Spleen (tissue), 11 donors: ENCODE measurements at regions not wholly inside any gene's neighbourhood (a gene's known extent, or its start where the extent isn't known, plus 50 kb on each side); places are given as distances from the start of the nearest gene placed in this dataset.

ENCODE experiments used
- DNase-seq: peaks from one replicate; pipeline ENCODE4 v3.0.0-alpha.2; 2020
- H3K27ac ChIP-seq, 8 donors: fragments of 200-600 bp; sonication (generic) in 7 of 8; 1 replicate in 4 of 8; 2 replicates in 4 of 8; pipeline versions ENCODE4 v1.5.0 to v1.8.0; 2016 to 2021; ENCODE audit warnings: inconsistent platforms in 4 of 8, mild to moderate bottlenecking in 4 of 8, moderate library complexity in 1 of 8
- H3K27me3 ChIP-seq, 7 donors: fragments of 200-600 bp; sonication (generic) in 6 of 7; replicated peaks in 1 of 7; 1 replicate in 4 of 7; 2 replicates in 3 of 7; pipeline versions ENCODE4 v1.5.0 to v1.8.0; 2016 to 2021; ENCODE audit warnings: inconsistent platforms in 3 of 7, mild to moderate bottlenecking in 1 of 7
- H3K36me3 ChIP-seq, 6 donors: fragments of 200-600 bp; sonication (generic) in 5 of 6; 1 replicate in 4 of 6; 2 replicates in 2 of 6; pipeline versions ENCODE4 v1.5.0 to v1.8.0; 2016 to 2021; ENCODE audit warnings: inconsistent platforms in 2 of 6
- H3K4me1 ChIP-seq, 6 donors: fragments of 200-600 bp; sonication (generic) in 5 of 6; 1 replicate in 3 of 6; 2 replicates in 3 of 6; pipeline versions ENCODE4 v1.5.0 to v1.8.0; 2016 to 2021; ENCODE audit warnings: inconsistent platforms in 3 of 6
- H3K4me3 ChIP-seq, 8 donors: fragments of 200-600 bp; sonication (generic) in 7 of 8; 1 replicate in 4 of 8; 2 replicates in 4 of 8; pipeline versions ENCODE4 v1.5.0 to v1.8.0; 2016 to 2021; ENCODE audit warnings: inconsistent platforms in 4 of 8, mild to moderate bottlenecking in 4 of 8, moderate library complexity in 2 of 8
- H3K9me3 ChIP-seq, 8 donors: fragments of 200-600 bp; sonication (generic) in 7 of 8; 1 replicate in 4 of 8; 2 replicates in 4 of 8; pipeline versions ENCODE4 v1.5.0 to v1.8.0; 2016 to 2021; ENCODE audit warnings: inconsistent platforms in 4 of 8
- POLR2A ChIP-seq, 3 donors: fragments of 450-650 bp; IDR thresholded peaks; one replicate each; pipeline ENCODE4 v1.5.1; 2017; ENCODE audit warnings: antibody characterized with exemption in 3 of 3, mild to moderate bottlenecking in 1 of 3
- POLR2AphosphoS5 ChIP-seq, 3 donors: sonication (generic); formaldehyde crosslinking; IDR thresholded peaks; one replicate each; pipeline ENCODE4 v1.5.1; 2017; ENCODE audit warnings: antibody characterized with exemption in 3 of 3
- WGBS, 5 donors: extraction: QIAGEN DNeasy Blood & Tissue Kit in 3 of 5; methylation state at CpG; one replicate each; pipeline versions ENCODE4 v1.1.5 to v1.1.7; 2013 to 2018; 5-methylcytosine and 5-hydroxymethylcytosine counted together
- intact Hi-C: fragments of 100-400 bp; cut with DNase I; formaldehyde crosslinking; loops from one replicate; pipeline ENCODE4 v1.15.0; 2023; ENCODE audit warnings: low total_unique reads
- TF ChIP-seq, protein P1 (sequence below), 11 experiments: fragments of 200-600 bp in 7 of 11; fragments of 450-650 bp in 4 of 11; sonication (generic) in 4 of 11; IDR thresholded peaks in 8 of 11; conservative IDR thresholded peaks in 3 of 11; 1 replicate in 7 of 11; 2 replicates in 4 of 11; pipeline versions ENCODE4 v1.4.0 to v1.8.0; 2016 to 2021; ENCODE audit warnings: antibody characterized with exemption in 11 of 11, inconsistent platforms in 4 of 11, mild to moderate bottlenecking in 1 of 11
- donor health status: healthy with polysubstance abuse.
- donor health status: DM: no; HTN: no; CAD: no; lungs with moderate emphysema.
- donor health status: DM: no; HTN: no; CAD: no.
- donor health status: Bipolar disorder and iron deficiency.
- donor health status: healthy.
- donor health status: DM: no; HTN: no; CAD: no.
- donor health status: DM: yes; HTN: yes; CAD: no.

DNA sequence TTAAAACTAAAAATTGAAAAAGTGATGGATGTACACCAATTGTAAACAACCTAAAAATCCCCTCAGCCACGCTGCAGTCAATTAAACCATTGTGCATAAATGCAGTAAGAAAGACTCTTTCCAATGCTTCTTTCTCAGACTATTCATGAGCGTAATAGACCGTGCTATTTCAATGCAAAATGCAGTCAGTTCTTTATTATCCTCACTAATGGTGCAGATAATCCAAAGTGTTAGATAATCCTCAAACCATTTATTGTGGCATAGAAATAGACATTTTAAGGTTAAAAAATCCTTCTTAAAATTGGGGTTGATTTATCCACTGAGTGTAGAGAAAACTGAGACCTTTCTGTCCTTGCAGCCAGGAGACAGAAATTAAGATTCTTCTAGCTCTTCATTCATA, 1862.8 kb downstream of the EFNA5 start:
- TF ChIP-seq POLR2A (IDR thresholded peaks at IDR 0.05) = no peak
- no peak for TF ChIP-seq POLR2AphosphoS5 (IDR thresholded peaks at IDR 0.05)
- TF ChIP-seq, protein P1, sequence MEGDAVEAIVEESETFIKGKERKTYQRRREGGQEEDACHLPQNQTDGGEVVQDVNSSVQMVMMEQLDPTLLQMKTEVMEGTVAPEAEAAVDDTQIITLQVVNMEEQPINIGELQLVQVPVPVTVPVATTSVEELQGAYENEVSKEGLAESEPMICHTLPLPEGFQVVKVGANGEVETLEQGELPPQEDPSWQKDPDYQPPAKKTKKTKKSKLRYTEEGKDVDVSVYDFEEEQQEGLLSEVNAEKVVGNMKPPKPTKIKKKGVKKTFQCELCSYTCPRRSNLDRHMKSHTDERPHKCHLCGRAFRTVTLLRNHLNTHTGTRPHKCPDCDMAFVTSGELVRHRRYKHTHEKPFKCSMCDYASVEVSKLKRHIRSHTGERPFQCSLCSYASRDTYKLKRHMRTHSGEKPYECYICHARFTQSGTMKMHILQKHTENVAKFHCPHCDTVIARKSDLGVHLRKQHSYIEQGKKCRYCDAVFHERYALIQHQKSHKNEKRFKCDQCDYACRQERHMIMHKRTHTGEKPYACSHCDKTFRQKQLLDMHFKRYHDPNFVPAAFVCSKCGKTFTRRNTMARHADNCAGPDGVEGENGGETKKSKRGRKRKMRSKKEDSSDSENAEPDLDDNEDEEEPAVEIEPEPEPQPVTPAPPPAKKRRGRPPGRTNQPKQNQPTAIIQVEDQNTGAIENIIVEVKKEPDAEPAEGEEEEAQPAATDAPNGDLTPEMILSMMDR (IDR thresholded peaks at IDR 0.05 in 8 of 11, conservative IDR thresholded peaks at IDR 0.05 in 3 of 11) = no peak
- no peak overlapping the region for H3K27ac ChIP-seq
- H3K9me3 ChIP-seq = peaks cover 0 to 18% (median 0%) of the 10 kb centered on the region in 8 donors
- 84 to 92% (median 85%) methylated on average over 3 of the region's 3 CpGs for WGBS, 5 donors
- H3K4me3 ChIP-seq = no peak overlapping the region
- H3K4me1 ChIP-seq = no peaks in the 10 kb centered on the region
- intact Hi-C loops = no loop called here
- H3K36me3 ChIP-seq = no peaks in the 10 kb centered on the region
- H3K27me3 ChIP-seq = no peaks in the 10 kb centered on the region
- DNase-seq = no peak

DNA sequence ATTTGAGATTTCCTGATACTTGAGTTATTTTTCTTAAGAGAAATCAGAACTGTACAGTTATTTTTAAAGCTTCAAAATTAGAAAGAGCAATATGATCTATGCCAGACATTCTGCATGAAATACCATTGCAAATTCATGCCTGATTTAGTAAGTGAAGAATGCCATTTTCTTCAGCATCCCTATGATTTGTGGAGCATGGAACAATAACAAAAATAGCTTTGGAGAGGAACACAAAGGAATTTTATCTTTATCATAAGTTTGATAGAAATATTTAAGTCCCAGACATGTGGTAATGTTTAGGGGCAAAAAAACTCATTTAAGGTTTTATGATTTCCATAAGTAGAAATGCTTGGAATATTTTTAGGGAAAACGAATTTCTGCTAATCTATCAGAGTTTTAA, 1863.4 kb downstream of the EFNA5 start:
- TF ChIP-seq, protein P1 (IDR thresholded peaks at IDR 0.05 in 8 of 11, conservative IDR thresholded peaks at IDR 0.05 in 3 of 11) = no peak
- no peak for TF ChIP-seq POLR2A (IDR thresholded peaks at IDR 0.05)
- no peak for DNase-seq
- intact Hi-C loops = no loop called here
- H3K27me3 ChIP-seq = no peaks in the 10 kb centered on the region
- 27 to 47% (median 36%) methylated on average over 1 of the region's 1 CpG for WGBS, 5 donors
- no peaks in the 10 kb centered on the region for H3K36me3 ChIP-seq
- no peaks in the 10 kb centered on the region for H3K4me1 ChIP-seq
- H3K9me3 ChIP-seq = peaks cover 0 to 23% (median 2%) of the 10 kb centered on the region in 8 donors
- no peak overlapping the region for H3K27ac ChIP-seq
- no peak overlapping the region for H3K4me3 ChIP-seq

DNA sequence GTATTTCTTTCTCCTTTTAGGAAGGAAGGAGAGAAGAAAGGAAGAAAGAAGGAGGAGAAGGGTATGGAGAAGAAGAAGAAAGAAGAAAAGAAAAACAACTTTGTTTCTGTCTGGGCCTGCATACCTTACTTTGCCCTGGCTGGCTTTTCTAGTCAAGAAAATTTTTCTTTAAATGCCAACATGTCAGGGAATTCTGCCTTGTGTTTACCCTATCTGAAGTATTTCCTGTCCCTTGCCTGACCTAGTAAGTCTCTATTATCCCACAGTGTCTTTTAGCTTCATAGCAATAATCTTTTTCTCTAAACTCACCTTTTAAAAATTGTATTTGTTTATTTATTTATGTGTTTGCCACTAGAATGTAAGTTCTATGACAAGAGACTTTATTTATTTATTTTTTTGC, 1864.1 kb downstream of the EFNA5 start:
- H3K36me3 ChIP-seq = no peaks in the 10 kb centered on the region
- DNase-seq = no peak
- H3K27ac ChIP-seq = no peak overlapping the region
- TF ChIP-seq POLR2AphosphoS5 (IDR thresholded peaks at IDR 0.05) (no peak), POLR2A (IDR thresholded peaks at IDR 0.05) (no peak)
- TF ChIP-seq, protein P1 (IDR thresholded peaks at IDR 0.05 in 8 of 11, conservative IDR thresholded peaks at IDR 0.05 in 3 of 11) = no peak
- H3K27me3 ChIP-seq = no peaks in the 10 kb centered on the region
- peaks cover 0 to 24% (median 4%) of the 10 kb centered on the region in 8 donors for H3K9me3 ChIP-seq
- no peaks in the 10 kb centered on the region for H3K4me1 ChIP-seq
- intact Hi-C loops = no loop called here
- no peak overlapping the region for H3K4me3 ChIP-seq

DNA sequence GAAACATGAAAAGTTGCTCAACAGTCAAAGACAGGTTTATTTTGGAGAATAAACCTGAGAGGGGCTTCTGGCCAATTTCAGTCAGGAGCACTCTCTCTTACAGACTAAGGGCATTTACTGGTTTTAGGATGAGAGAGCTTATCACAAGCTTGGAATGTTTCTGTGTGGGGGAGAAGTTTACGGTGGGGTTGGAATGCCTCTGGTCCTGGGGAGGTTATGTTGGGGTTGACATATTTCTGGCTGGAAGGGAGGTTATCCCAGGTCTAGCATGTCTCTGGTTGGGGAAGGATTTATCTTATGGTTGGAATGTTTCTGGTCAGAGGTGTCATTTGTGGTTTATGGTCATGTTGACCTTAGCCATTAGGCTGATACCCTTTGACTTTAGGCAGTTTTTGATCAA, 1867.3 kb downstream of the EFNA5 start:
- intact Hi-C loops = no loop called here
- WGBS, 5 donors = 91 to 100% (median 97%) methylated on average over 1 of the region's 1 CpG

More for the DNA sequence above, 1867.3 kb downstream of the EFNA5 start:
- no peak overlapping the region for H3K27ac ChIP-seq
- peaks cover 0 to 24% (median 4%) of the 10 kb centered on the region in 8 donors for H3K9me3 ChIP-seq
- no peaks in the 10 kb centered on the region for H3K27me3 ChIP-seq
- TF ChIP-seq, protein P1 (IDR thresholded peaks at IDR 0.05 in 8 of 11, conservative IDR thresholded peaks at IDR 0.05 in 3 of 11) = no peak
- no peak for TF ChIP-seq POLR2AphosphoS5 (IDR thresholded peaks at IDR 0.05)
- TF ChIP-seq POLR2A (IDR thresholded peaks at IDR 0.05) = no peak
- H3K4me3 ChIP-seq = no peak overlapping the region
- DNase-seq = no peak
- H3K4me1 ChIP-seq = no peaks in the 10 kb centered on the region
- no peaks in the 10 kb centered on the region for H3K36me3 ChIP-seq
